A673 (cell line): ENCODE measurements at regions not wholly inside any gene's neighbourhood (a gene's known extent, or its start where the extent isn't known, plus 50 kb on each side); places are given as distances from the start of the nearest gene placed in this dataset.

Experiments
- BruUV-seq: library from RNA; stranded (reverse); fragments of 400-500 nt; replicated peaks from 2 replicates; lab custom pipeline; 2021; lab: Mats Ljungman, UMichigan
- CTCF ChIA-PET: fragments of 300-600 bp; sonication (Branson Sonifier 250); formaldehyde crosslinking; loops from one replicate; lab custom pipeline; 2022; ENCODE audit warnings: antibody characterized with exemption; lab: Charles Lee
- POLR2A ChIA-PET: fragments of 300-600 bp; sonication (Branson Sonifier 250); formaldehyde crosslinking; loops from one replicate; lab custom pipeline; 2022; ENCODE audit warnings: antibody characterized with exemption; ENCODE audit not compliant: low non-redundant PET; lab: Charles Lee
- DNase-seq: peaks from one replicate; pipeline ENCODE4 v3.0.0-alpha.2; 2015; ENCODE audit warnings: low spot score
- H3K27ac ChIP-seq: fragments of 200-600 bp; sonication (generic); 2 replicates; pipeline ENCODE4 v1.5.1; 2016; ENCODE audit warnings: mixed run types, low read depth, mild to moderate bottlenecking, mixed read lengths, antibody characterized with exemption, low read length; ENCODE audit not compliant: poor library complexity, severe bottlenecking
- H3K27me3 ChIP-seq: fragments of 200-600 bp; sonication (generic); replicated peaks from 2 replicates; pipeline ENCODE4 v1.6.1; 2017; ENCODE audit warnings: mixed run types, low read depth, mild to moderate bottlenecking, mixed read lengths, antibody characterized with exemption, low read length; ENCODE audit not compliant: insufficient read depth, poor library complexity
- H3K36me3 ChIP-seq: fragments of 200-600 bp; sonication (generic); 2 replicates; pipeline ENCODE4 v1.6.1; 2016; ENCODE audit warnings: mixed run types, mild to moderate bottlenecking, mixed read lengths, antibody characterized with exemption, low read length; ENCODE audit not compliant: insufficient read depth, poor library complexity, severe bottlenecking
- H3K4me1 ChIP-seq: fragments of 200-600 bp; sonication (generic); 2 replicates; pipeline ENCODE4 v1.6.1; 2017; ENCODE audit warnings: mixed run types, mild to moderate bottlenecking, mixed read lengths, antibody characterized with exemption, low read length; ENCODE audit not compliant: insufficient read depth, poor library complexity, severe bottlenecking
- H3K4me3 ChIP-seq: fragments of 200-600 bp; sonication (generic); 2 replicates; pipeline ENCODE4 v1.5.1; 2016; ENCODE audit warnings: low read depth, mixed run types, mild to moderate bottlenecking, mixed read lengths, low read length; ENCODE audit not compliant: poor library complexity, severe bottlenecking
- H3K9me3 ChIP-seq: fragments of 200-600 bp; sonication (generic); 2 replicates; pipeline ENCODE4 v1.6.1; 2016; ENCODE audit warnings: mixed run types, low read depth, mild to moderate bottlenecking, mixed read lengths, antibody characterized with exemption, low read length; ENCODE audit not compliant: poor library complexity, severe bottlenecking
- CTCF ChIP-seq: fragments of 300-800, 200-600 bp; sonication (generic); conservative IDR thresholded peaks from 2 replicates; pipeline ENCODE4 v1.5.1; 2017; ENCODE audit warnings: low read depth, mild to moderate bottlenecking, antibody characterized with exemption, low read length, moderate library complexity, mixed read lengths
- EZH2 ChIP-seq: fragments of 200-600 bp; sonication (generic); IDR thresholded peaks from 2 replicates; pipeline ENCODE4 v1.6.1; 2017; ENCODE audit warnings: borderline replicate concordance, low read depth, mild to moderate bottlenecking, mixed read lengths, antibody characterized with exemption, low read length; ENCODE audit not compliant: poor library complexity, severe bottlenecking
- intact Hi-C: fragments of 100-400 bp; cut with micrococcal nuclease; formaldehyde crosslinking; loops from one replicate; pipeline ENCODE4 v1.10.0; 2022; ENCODE audit not compliant: unreplicated experiment

GRCh38 chr11:134863294-134863693 lies 451.3 kb upstream of the B3GAT1 start:
- no peaks in the 10 kb centered on the region for H3K9me3 ChIP-seq
- ChIA-PET POLR2A (no interaction called here), CTCF (no interaction called here)
- no peak for DNase-seq
- no peak overlapping the region for H3K4me3 ChIP-seq
- H3K36me3 ChIP-seq, result no peaks in the 10 kb centered on the region
- H3K27ac ChIP-seq, result no peak overlapping the region
- no TSS peak for BruUV-seq
- no peaks in the 10 kb centered on the region for H3K4me1 ChIP-seq
- H3K27me3 ChIP-seq, result no peaks in the 10 kb centered on the region
- intact Hi-C loops, result no loop called here
- no peak for TF ChIP-seq EZH2
- no peak for TF ChIP-seq CTCF

- DNase-seq, result no peak
- intact Hi-C loops, result no loop called here
- Histone ChIP-seq H3K27ac (no peak overlapping the region), H3K27me3 (no peaks in the 10 kb centered on the region), H3K4me3 (no peak overlapping the region), H3K9me3 (no peaks in the 10 kb centered on the region), H3K4me1 (no peaks in the 10 kb centered on the region), H3K36me3 (no peaks in the 10 kb centered on the region)
- TF ChIP-seq EZH2 (no peak), CTCF (no peak)
- ChIA-PET POLR2A (no interaction called here), CTCF (no interaction called here)
- BruUV-seq, result no TSS peak
Measured at GRCh38 chr11:134862587-134863195, 450.6 kb upstream of the B3GAT1 start.

- DNase-seq, result no peak
- no TSS peak for BruUV-seq
- Histone ChIP-seq H3K9me3 (no peaks in the 10 kb centered on the region), H3K27me3 (no peaks in the 10 kb centered on the region), H3K36me3 (no peaks in the 10 kb centered on the region), H3K4me3 (no peak overlapping the region), H3K27ac (no peak overlapping the region), H3K4me1 (no peaks in the 10 kb centered on the region)
- TF ChIP-seq CTCF, result no peak
- no peak for TF ChIP-seq EZH2
- intact Hi-C loops, result no loop called here
- CTCF ChIA-PET, result no interaction called here
- POLR2A ChIA-PET, result no interaction called here
Measured at GRCh38 chr11:134862105-134862502, 450.1 kb upstream of the B3GAT1 start.
